Endothelial cell of umbilical vein (primary cell): ENCODE measurements at regions not wholly inside any gene's neighbourhood (a gene's known extent, or its start where the extent isn't known, plus 50 kb on each side); places are given as distances from the start of the nearest gene placed in this dataset.

Experiments used
- BruUV-seq: library from RNA; stranded (reverse); fragments of 400-500 nt; replicated peaks from 2 replicates; lab custom pipeline; 2021; lab: Mats Ljungman, UMichigan
- CTCF ChIA-PET: fragments of 300-600, 350-600 bp; sonication (Branson Sonifier 250); formaldehyde crosslinking; loops from one replicate; lab custom pipeline; 2021; ENCODE audit warnings: antibody characterized with exemption, inconsistent platforms; lab: Charles Lee
- POLR2A ChIA-PET: fragments of 300-600, 350-600 bp; sonication (Branson Sonifier 250); formaldehyde crosslinking; loops from one replicate; lab custom pipeline; 2021; ENCODE audit warnings: antibody characterized with exemption, inconsistent platforms; lab: Charles Lee
- DNase-seq: peaks from one replicate; pipeline ENCODE4 v3.0.0-alpha.2; 2011; ENCODE audit warnings: low read depth, low spot score
- FAIRE-seq: peaks from 2 replicates; lab custom pipeline; 2011; peaks lifted over from hg19 to GRCh38; lab: Jason Lieb, UNC
- H2AFZ ChIP-seq: 2 replicates; pipeline ENCODE4 v1.6.0; 2012; ENCODE audit warnings: low read depth, low read length, control low read depth, inconsistent platforms
- H3K27ac ChIP-seq: 2 replicates; pipeline ENCODE4 v1.5.1; 2011; ENCODE audit warnings: low read depth, mild to moderate bottlenecking, control low read depth, low read length, moderate library complexity; ENCODE audit not compliant: insufficient read depth
- H3K27me3 ChIP-seq, 2 experiments: 2 replicates each; pipeline versions ENCODE4 v1.6.0 to v1.6.1; 2011; ENCODE audit warnings: low read length in 2 of 2, mixed read lengths in 1 of 2; ENCODE audit not compliant: control insufficient read depth in 2 of 2, insufficient read depth in 2 of 2
- H3K36me3 ChIP-seq, 2 experiments: 2 replicates in 1 of 2; 3 replicates in 1 of 2; pipeline ENCODE4 v1.5.1; 2011; ENCODE audit warnings: low read length in 2 of 2, mild to moderate bottlenecking in 1 of 2, moderate library complexity in 1 of 2; ENCODE audit not compliant: control insufficient read depth in 2 of 2, insufficient read depth in 2 of 2; ENCODE audit errors: extremely low read depth in 1 of 2
- H3K4me1 ChIP-seq: 3 replicates; pipeline ENCODE4 v1.5.1; 2011; ENCODE audit warnings: mild to moderate bottlenecking, low read length; ENCODE audit not compliant: control insufficient read depth, insufficient read depth; ENCODE audit errors: extremely low read depth
- H3K4me2 ChIP-seq: 2 replicates; pipeline ENCODE4 v1.6.1; 2011; ENCODE audit warnings: low read length, control low read depth, mixed read lengths; ENCODE audit not compliant: insufficient read depth
- H3K4me3 ChIP-seq, 3 experiments: fragments of 200-600 bp in 1 of 3; sonication (generic), shearing (Covaris generic) in 1 of 3; replicated peaks in 1 of 3; 2 replicates each; pipeline ENCODE4 v1.5.1; 2011 to 2016; ENCODE audit warnings: control low read depth in 3 of 3, low read length in 3 of 3, mild to moderate bottlenecking in 2 of 3, inconsistent platforms in 1 of 3, low read depth in 1 of 3, moderate library complexity in 1 of 3; ENCODE audit not compliant: insufficient read depth in 1 of 3
- H3K79me2 ChIP-seq: 2 replicates; pipeline ENCODE4 v1.6.0; 2012; ENCODE audit warnings: low read length, inconsistent platforms; ENCODE audit not compliant: control insufficient read depth, insufficient read depth
- H3K9ac ChIP-seq: replicated peaks from 2 replicates; pipeline ENCODE3; 2011; ENCODE audit warnings: low read length, control low read depth; ENCODE audit not compliant: insufficient read depth; ENCODE audit errors: extremely low read depth
- H3K9me1 ChIP-seq: replicated peaks from 3 replicates; pipeline ENCODE4 v1.6.0; 2011; ENCODE audit warnings: mild to moderate bottlenecking, low read length; ENCODE audit not compliant: control insufficient read depth, insufficient read depth; ENCODE audit errors: extremely low read depth
- H3K9me3 ChIP-seq: replicated peaks from 2 replicates; pipeline ENCODE4 v1.5.1; 2012; ENCODE audit warnings: low read length, inconsistent platforms; ENCODE audit not compliant: control insufficient read depth, insufficient read depth
- H4K20me1 ChIP-seq: replicated peaks from 2 replicates; pipeline ENCODE3; 2011; ENCODE audit warnings: mild to moderate bottlenecking, low read length; ENCODE audit not compliant: control insufficient read depth, insufficient read depth; ENCODE audit errors: extremely low read depth
- EZH2 ChIP-seq: IDR thresholded peaks from 2 replicates; pipeline ENCODE4 v1.6.1; 2012; ENCODE audit warnings: borderline replicate concordance, low read depth, mild to moderate bottlenecking, moderate library complexity, low read length, inconsistent platforms; ENCODE audit not compliant: severe bottlenecking
- FOS ChIP-seq: IDR thresholded peaks from 2 replicates; pipeline ENCODE4 v1.6.1; 2011; ENCODE audit warnings: mild to moderate bottlenecking, low read length, moderate library complexity, borderline replicate concordance; ENCODE audit not compliant: insufficient read depth
- GATA2 ChIP-seq: IDR thresholded peaks from 2 replicates; pipeline ENCODE4 v1.7.0; 2011; ENCODE audit warnings: low read depth, mild to moderate bottlenecking, moderate library complexity, mixed read lengths, low read length; ENCODE audit not compliant: insufficient read length, insufficient read depth
- JUN ChIP-seq: IDR thresholded peaks from 2 replicates; pipeline ENCODE4 v1.6.1; 2011; ENCODE audit warnings: borderline replicate concordance, low read depth; ENCODE audit not compliant: insufficient read length, insufficient read depth
- MYC ChIP-seq: IDR thresholded peaks from one replicate; pipeline ENCODE4 v1.6.1; 2011; ENCODE audit warnings: mild to moderate bottlenecking, low read depth, low read length
- POLR2A ChIP-seq: IDR thresholded peaks from 2 replicates; pipeline ENCODE4 v1.6.1; 2012; ENCODE audit warnings: low read depth, mild to moderate bottlenecking, control low read depth, low read length
- POLR2AphosphoS5 ChIP-seq: IDR thresholded peaks from 2 replicates; pipeline ENCODE4 v1.6.1; 2012; ENCODE audit warnings: low read depth, mild to moderate bottlenecking, control low read depth, low read length, moderate library complexity; ENCODE audit not compliant: insufficient read depth
- dilution Hi-C: fragments of 300-500 bp; cut with MboI; formaldehyde crosslinking; loops from one replicate; pipeline ENCODE4 v1.15.0; 2019; ENCODE audit warnings: low sequenced_read_pairs; ENCODE audit not compliant: extremely low pct_ligation_motif_present
- intact Hi-C: fragments of 100-400 bp; cut with micrococcal nuclease; formaldehyde crosslinking; loops from one replicate; pipeline ENCODE4 v1.10.0; 2022
- TF ChIP-seq, protein P1 (sequence below), 2 donors: IDR thresholded peaks; 1 replicate in 1 of 2; 2 replicates in 1 of 2; pipeline ENCODE4 v1.5.1; 2011; ENCODE audit warnings: low read length in 2 of 2, mild to moderate bottlenecking in 2 of 2, moderate library complexity in 2 of 2, control low read depth in 1 of 2, inconsistent platforms in 1 of 2, low read depth in 1 of 2; ENCODE audit not compliant: insufficient read depth in 1 of 2; ENCODE audit errors: extremely low read depth in 1 of 2

DNA sequence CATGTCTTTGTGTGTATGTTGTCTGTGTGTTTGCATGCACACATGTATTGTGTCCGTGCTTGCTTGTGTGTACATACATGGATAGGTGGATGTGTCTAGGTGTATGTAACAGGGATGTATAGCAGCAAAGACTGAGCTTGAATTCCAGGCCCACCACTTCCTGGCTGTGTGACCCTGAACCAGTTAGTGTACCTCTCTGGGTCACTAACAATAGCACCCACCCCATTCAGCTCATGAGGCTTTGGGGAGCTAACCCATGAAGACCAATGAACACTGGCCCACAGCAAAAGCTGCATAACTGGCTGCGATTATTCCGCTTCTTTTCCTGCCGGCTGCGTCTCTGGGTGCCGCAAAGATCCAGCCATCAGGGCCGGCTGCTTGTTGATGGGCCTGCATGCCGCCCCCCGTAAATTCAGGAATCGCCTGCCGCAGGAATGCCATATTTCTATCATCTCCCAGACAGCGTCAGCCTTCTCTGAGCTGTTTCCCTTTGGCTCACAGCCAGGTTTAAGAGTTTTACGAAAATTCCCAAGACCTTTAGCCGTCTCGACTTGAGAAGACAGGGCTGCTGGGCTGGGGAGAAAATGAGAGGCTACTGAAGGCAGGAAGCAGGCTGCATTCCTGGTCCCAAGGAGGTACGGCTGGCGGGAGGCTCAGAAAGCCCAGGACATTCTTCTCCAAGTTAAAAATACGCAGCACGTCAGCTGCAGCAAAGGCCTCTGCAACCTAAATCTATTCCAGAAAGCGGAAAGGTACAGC lies 224.6 kb downstream of the MN1 start:
- Histone ChIP-seq H3K79me2 (no peaks in the 10 kb centered on the region), H3K27ac (peak overlapping the region; percentile 68), H3K27me3 (no peaks in the 10 kb centered on the region), H3K4me3 (no peak overlapping the region), H3K9ac (no peak overlapping the region), H4K20me1 (no peaks in the 10 kb centered on the region), H3K9me3 (no peaks in the 10 kb centered on the region), H3K36me3 (no peaks in the 10 kb centered on the region), H3K4me1 (peaks cover 13% of the 10 kb centered on the region), H2AFZ (no peak overlapping the region), H3K9me1 (no peaks in the 10 kb centered on the region), H3K4me2 (no peak overlapping the region)
- FAIRE-seq (peak; percentile 88), DNase-seq (peak; percentile 96)
- dilution Hi-C loops = no loop called here
- POLR2A ChIA-PET = interaction anchor here (1.0 kb wide), 1 partner anchor 10 kb away, joined by 3 read pairs; no protein-coding TSS in a partner anchor
- no TSS peak for BruUV-seq
- intact Hi-C loops = loop anchor here (1.0 to 5.0 kb wide), 2 partner anchors 157 to 170 kb away; no protein-coding TSS in a partner anchor
- TF ChIP-seq JUN (peak; percentile 7), POLR2AphosphoS5 (no peak), POLR2A (no peak)
- CTCF ChIA-PET = interaction anchor here (0.9 to 1.6 kb wide), 4 partner anchors 9 to 160 kb away, joined by 3 to 4 read pairs (median 3); no protein-coding TSS in a partner anchor

DNA sequence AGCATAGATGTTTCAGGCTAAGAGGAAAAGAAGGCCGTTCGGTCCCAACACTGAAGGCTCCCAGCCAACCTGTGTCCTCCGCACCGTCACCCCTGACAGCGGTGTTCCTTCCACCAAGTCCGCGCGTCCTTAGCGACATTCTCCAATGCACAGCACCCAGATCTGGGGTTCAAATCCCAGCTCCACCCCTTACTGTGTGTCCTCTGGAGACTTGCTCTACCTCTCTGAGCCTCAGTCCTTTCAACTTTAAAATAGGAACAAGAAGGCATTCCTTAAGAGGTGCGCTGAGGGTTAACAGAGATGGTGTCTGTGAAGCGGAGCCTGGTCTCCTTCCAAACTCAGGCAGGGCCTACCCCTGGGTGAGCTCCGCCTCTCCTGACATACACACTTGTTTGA lies 224.0 kb downstream of the MN1 start:
- Histone ChIP-seq H3K9me3 (no peaks in the 10 kb centered on the region), H3K9ac (peak overlapping the region; percentile 17), H3K4me2 (no peak overlapping the region), H3K4me3 (no peak overlapping the region), H4K20me1 (no peaks in the 10 kb centered on the region), H3K36me3 (no peaks in the 10 kb centered on the region), H3K4me1 (peaks cover 13% of the 10 kb centered on the region), H3K9me1 (no peaks in the 10 kb centered on the region), H3K27ac (peak overlapping the region; percentile 68), H2AFZ (no peak overlapping the region), H3K79me2 (no peaks in the 10 kb centered on the region), H3K27me3 (no peaks in the 10 kb centered on the region)
- ChIA-PET POLR2A (no interaction called here), CTCF (no interaction called here)
- dilution Hi-C loops (no loop called here), intact Hi-C loops (loop anchor here (1.0 to 5.0 kb wide), 2 partner anchors 157 to 170 kb away; no protein-coding TSS in a partner anchor)
- no TSS peak for BruUV-seq
- FAIRE-seq = no peak
- no peak for TF ChIP-seq EZH2
- TF ChIP-seq, protein P1, sequence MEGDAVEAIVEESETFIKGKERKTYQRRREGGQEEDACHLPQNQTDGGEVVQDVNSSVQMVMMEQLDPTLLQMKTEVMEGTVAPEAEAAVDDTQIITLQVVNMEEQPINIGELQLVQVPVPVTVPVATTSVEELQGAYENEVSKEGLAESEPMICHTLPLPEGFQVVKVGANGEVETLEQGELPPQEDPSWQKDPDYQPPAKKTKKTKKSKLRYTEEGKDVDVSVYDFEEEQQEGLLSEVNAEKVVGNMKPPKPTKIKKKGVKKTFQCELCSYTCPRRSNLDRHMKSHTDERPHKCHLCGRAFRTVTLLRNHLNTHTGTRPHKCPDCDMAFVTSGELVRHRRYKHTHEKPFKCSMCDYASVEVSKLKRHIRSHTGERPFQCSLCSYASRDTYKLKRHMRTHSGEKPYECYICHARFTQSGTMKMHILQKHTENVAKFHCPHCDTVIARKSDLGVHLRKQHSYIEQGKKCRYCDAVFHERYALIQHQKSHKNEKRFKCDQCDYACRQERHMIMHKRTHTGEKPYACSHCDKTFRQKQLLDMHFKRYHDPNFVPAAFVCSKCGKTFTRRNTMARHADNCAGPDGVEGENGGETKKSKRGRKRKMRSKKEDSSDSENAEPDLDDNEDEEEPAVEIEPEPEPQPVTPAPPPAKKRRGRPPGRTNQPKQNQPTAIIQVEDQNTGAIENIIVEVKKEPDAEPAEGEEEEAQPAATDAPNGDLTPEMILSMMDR (IDR thresholded peaks at IDR 0.05; ENCODE audit: extremely low read depth in 1 of 2, insufficient read depth in 1 of 2, low read depth in 1 of 2, low read length in 2 of 2) = no peak
- no peak for TF ChIP-seq JUN
- no peak for TF ChIP-seq FOS
- TF ChIP-seq GATA2 = no peak
- TF ChIP-seq POLR2A = no peak
- TF ChIP-seq MYC = no peak
- TF ChIP-seq POLR2AphosphoS5 = no peak
- no peak for DNase-seq
